ENCODE measurements at regions not wholly inside any gene's neighbourhood (a gene's known extent, or its start where the extent isn't known, plus 50 kb on each side); places are given as distances from the start of the nearest gene placed in this dataset.

- TF ChIP-seq CTCF (tag by site-specific recombination; IDR thresholded peaks at IDR 0.05) = no peak
- TF ChIP-seq PRDM1 (tag by site-specific recombination; IDR thresholded peaks at IDR 0.05) = no peak
- no peak for TF ChIP-seq ZFP37 (tag by site-specific recombination; IDR thresholded peaks at IDR 0.05)
- TF ChIP-seq YY1 (tag by site-specific recombination; IDR thresholded peaks at IDR 0.05) = no peak
- no peak for TF ChIP-seq MYNN (tag by site-specific recombination; IDR thresholded peaks at IDR 0.05; ENCODE audit: borderline replicate concordance)
Measured at GRCh38 chr10:29839826-29840515, 205.2 kb upstream of the SVIL start.
